B cell (primary cell): ENCODE measurements at regions not wholly inside any gene's neighbourhood (a gene's known extent, or its start where the extent isn't known, plus 50 kb on each side); places are given as distances from the start of the nearest gene placed in this dataset.

Source experiments
- ATAC-seq: fragments of 200-7000 bp; cut with Tn5 transposase; one replicate; pipeline ENCODE4 v1.10.0; 2021; ENCODE audit warnings: low read depth, mild to moderate bottlenecking, moderate number of reproducible peaks, moderate library complexity
- CTCF ChIA-PET: fragments of 350-600 bp; sonication (Branson Sonifier 250); formaldehyde crosslinking; loops from one replicate; lab custom pipeline; 2021; ENCODE audit warnings: antibody characterized with exemption, inconsistent platforms; lab: Charles Lee
- POLR2A ChIA-PET: fragments of 350-600 bp; sonication (Branson Sonifier 250); formaldehyde crosslinking; loops from one replicate; lab custom pipeline; 2021; ENCODE audit warnings: antibody characterized with exemption; lab: Charles Lee
- DNase-seq: peaks from one replicate; pipeline ENCODE4 v3.0.0; 2013
- H2AFZ ChIP-seq: 2 replicates; pipeline ENCODE4 v1.6.1; 2012; ENCODE audit warnings: mild to moderate bottlenecking, low read depth, low read length; ENCODE audit not compliant: insufficient read depth, poor library complexity, severe bottlenecking
- H3K27ac ChIP-seq, 2 donors: 1 replicate in 1 of 2; 2 replicates in 1 of 2; pipeline ENCODE4 v1.5.1; 2012 to 2013; ENCODE audit warnings: low read length in 2 of 2, mild to moderate bottlenecking in 2 of 2, moderate library complexity in 1 of 2
- H3K27me3 ChIP-seq, 4 experiments: fragments of 200-600 bp in 1 of 4; sonication (generic) in 1 of 4; replicated peaks in 1 of 4; 1 replicate in 2 of 4; 2 replicates in 2 of 4; pipeline versions ENCODE4 v1.6.1 to v1.7.0; 2013 to 2016; ENCODE audit warnings: low read length in 3 of 4, mild to moderate bottlenecking in 2 of 4, mixed read lengths in 1 of 4, moderate library complexity in 1 of 4; ENCODE audit not compliant: insufficient read depth in 4 of 4, control insufficient read depth in 3 of 4; ENCODE audit errors: control extremely low read depth in 1 of 4
- H3K36me3 ChIP-seq, 2 experiments: replicated peaks in 1 of 2; 1 replicate in 1 of 2; 2 replicates in 1 of 2; pipeline versions ENCODE4 v1.6.1 to v1.7.1; 2013; ENCODE audit warnings: low read length in 1 of 2; ENCODE audit not compliant: insufficient read depth in 2 of 2, control insufficient read depth in 1 of 2; ENCODE audit errors: control extremely low read depth in 1 of 2, extremely low read depth in 1 of 2
- H3K4me1 ChIP-seq, 2 donors: fragments of 200-600 bp in 1 of 2; sonication (generic) in 1 of 2; 1 replicate in 1 of 2; 2 replicates in 1 of 2; pipeline versions ENCODE4 v1.5.1 to v1.6.1; 2013 to 2017; ENCODE audit warnings: low read length in 2 of 2; ENCODE audit not compliant: control insufficient read depth in 2 of 2, insufficient read depth in 2 of 2
- H3K4me2 ChIP-seq: replicated peaks from 2 replicates; pipeline ENCODE3; 2012; ENCODE audit warnings: mild to moderate bottlenecking, low read depth, low read length; ENCODE audit not compliant: poor library complexity, severe bottlenecking
- H3K4me3 ChIP-seq, 5 experiments: fragments of 200-600 bp in 1 of 5; sonication (generic) in 1 of 5; 1 replicate in 3 of 5; 2 replicates in 2 of 5; pipeline versions ENCODE4 v1.5.1 to v1.7.0; 2011 to 2016; ENCODE audit warnings: low read length in 4 of 5, mild to moderate bottlenecking in 4 of 5, low read depth in 2 of 5, control low read depth in 1 of 5, moderate library complexity in 1 of 5; ENCODE audit not compliant: insufficient read depth in 1 of 5; ENCODE audit errors: control extremely low read depth in 1 of 5, extremely low read depth in 1 of 5
- H3K79me2 ChIP-seq: fragments of 200-600 bp; sonication (generic); one replicate; pipeline ENCODE4 v1.6.0; 2016; ENCODE audit warnings: low read length; ENCODE audit not compliant: control insufficient read depth, insufficient read depth
- H3K9ac ChIP-seq: fragments of 200-600 bp; sonication (generic); 2 replicates; pipeline ENCODE4 v1.6.1; 2017; ENCODE audit warnings: mild to moderate bottlenecking, low read length, moderate library complexity
- H3K9me3 ChIP-seq, 3 donors: one replicate each; pipeline versions ENCODE4 v1.6.1 to v1.7.1; 2013; ENCODE audit warnings: low read length in 2 of 3; ENCODE audit not compliant: control insufficient read depth in 2 of 3, insufficient read depth in 1 of 3; ENCODE audit errors: control extremely low read depth in 1 of 3
- H4K20me1 ChIP-seq: 2 replicates; pipeline ENCODE4 v1.6.0; 2012; ENCODE audit warnings: mild to moderate bottlenecking, low read length; ENCODE audit not compliant: insufficient read depth, control insufficient read depth, poor library complexity, severe bottlenecking
- H3K27ac Mint-ChIP-seq: one replicate; pipeline ENCODE4 v1.8.0; 2021; ENCODE audit warnings: mixed read lengths
- H3K27me3 Mint-ChIP-seq: one replicate; pipeline ENCODE4 v1.8.0; 2021; ENCODE audit warnings: mixed read lengths
- H3K4me1 Mint-ChIP-seq: one replicate; pipeline ENCODE4 v1.8.0; 2021; ENCODE audit warnings: mixed read lengths
- H3K4me3 Mint-ChIP-seq: one replicate; pipeline ENCODE4 v1.8.0; 2021; ENCODE audit warnings: mixed read lengths
- H3K9me3 Mint-ChIP-seq: one replicate; pipeline ENCODE4 v1.8.0; 2022; ENCODE audit warnings: mixed read lengths; ENCODE audit not compliant: insufficient read depth
- CTCF ChIP-seq: fragments of 200-600 bp; IDR thresholded peaks from one replicate; pipeline ENCODE4 v1.8.0; 2022; ENCODE audit warnings: antibody characterized with exemption, mild to moderate bottlenecking
- EZH2 ChIP-seq: IDR thresholded peaks from 2 replicates; pipeline ENCODE4 v1.6.1; 2012; ENCODE audit warnings: borderline replicate concordance, low read depth, mild to moderate bottlenecking, moderate library complexity, low read length; ENCODE audit not compliant: insufficient read depth, poor library complexity, severe bottlenecking
- WGBS: methylation state at CpG from one replicate; pipeline ENCODE4 v1.1.5; 2013; ENCODE audit warnings: missing lambda C conversion rate; ENCODE audit not compliant: insufficient coverage; 5-methylcytosine and 5-hydroxymethylcytosine counted together
- intact Hi-C: fragments of 100-400 bp; cut with micrococcal nuclease; formaldehyde crosslinking; loops from one replicate; pipeline ENCODE4 v1.10.0; 2022

GRCh38 chr7:10211861-10212260, 761.8 kb upstream of the PHF14 start:
- no peak overlapping the region for H3K4me2 ChIP-seq
- intact Hi-C loops, result no loop called here
- WGBS, result no CpG with 5 or more reads among the region's 4 CpGs

GRCh38 chr7:10212649-10213048, 761.0 kb upstream of the PHF14 start:
- ATAC-seq, result no peak
- Mint-ChIP-seq H3K27ac (no peak overlapping the region), H3K27me3 (no peaks in the 10 kb centered on the region), H3K4me1 (no peaks in the 10 kb centered on the region), H3K4me3 (no peak overlapping the region), H3K9me3 (peaks cover 2% of the 10 kb centered on the region)
- no peaks in the 10 kb centered on the region for H3K27me3 ChIP-seq
- no peak overlapping the region for H3K4me3 ChIP-seq
- no peak for DNase-seq
- intact Hi-C loops, result no loop called here
- CTCF ChIA-PET, result no interaction called here
- WGBS, result 93% methylated on average over 3 of the region's 3 CpGs
- H2AFZ ChIP-seq, result no peak overlapping the region
- no peak overlapping the region for H3K4me2 ChIP-seq
- TF ChIP-seq CTCF, result no peak
- TF ChIP-seq EZH2, result no peak
- no peaks in the 10 kb centered on the region for H3K79me2 ChIP-seq
- H3K4me1 ChIP-seq, result no peaks in the 10 kb centered on the region
- no peak overlapping the region for H3K27ac ChIP-seq
- H3K9ac ChIP-seq, result no peak overlapping the region
- no peaks in the 10 kb centered on the region for H4K20me1 ChIP-seq
- no peaks in the 10 kb centered on the region for H3K36me3 ChIP-seq
- POLR2A ChIA-PET, result no interaction called here
- peaks cover 0 to 6% (median 0%) of the 10 kb centered on the region in 3 donors for H3K9me3 ChIP-seq

More at GRCh38 chr7:10211861-10212260, 761.8 kb upstream of the PHF14 start:
- Histone ChIP-seq H3K4me3 (no peak overlapping the region), H3K27me3 (no peaks in the 10 kb centered on the region), H3K9ac (no peak overlapping the region), H3K36me3 (no peaks in the 10 kb centered on the region), H3K27ac (no peak overlapping the region), H3K9me3 (peaks cover 0 to 6% (median 0%) of the 10 kb centered on the region in 3 donors), H3K79me2 (no peaks in the 10 kb centered on the region), H2AFZ (no peak overlapping the region), H4K20me1 (no peaks in the 10 kb centered on the region), H3K4me1 (no peaks in the 10 kb centered on the region)
- DNase-seq (no peak), ATAC-seq (no peak)
- Mint-ChIP-seq H3K27ac (no peak overlapping the region), H3K27me3 (no peaks in the 10 kb centered on the region), H3K4me1 (no peaks in the 10 kb centered on the region), H3K9me3 (peaks cover 2% of the 10 kb centered on the region), H3K4me3 (no peak overlapping the region)
- TF ChIP-seq CTCF (no peak), EZH2 (no peak)
- ChIA-PET POLR2A (no interaction called here), CTCF (no interaction called here)
